GM23338 (cell line): ENCODE measurements at regions not wholly inside any gene's neighbourhood (a gene's known extent, or its start where the extent isn't known, plus 50 kb on each side); places are given as distances from the start of the nearest gene placed in this dataset.

Source experiments
- ATAC-seq: fragments of 200-7000 bp; cut with Tn5 transposase; 3 replicates; pipeline ENCODE4 v1.9.1; 2020
- DNase-seq: peaks from one replicate; pipeline ENCODE4 v3.0.0-alpha.2; 2015; ENCODE audit warnings: low spot score
- H2AFZ ChIP-seq: fragments of 200-600 bp; sonication (generic); 2 replicates; pipeline ENCODE4 v1.8.0; 2016; ENCODE audit warnings: antibody characterized with exemption, mild to moderate bottlenecking, moderate library complexity
- H3F3A ChIP-seq: fragments of 200-600 bp; sonication (generic); replicated peaks from 2 replicates; pipeline ENCODE4 v1.8.0; 2017; ENCODE audit warnings: antibody characterized with exemption, mixed run types, low read depth
- H3K27ac ChIP-seq: fragments of 200-600 bp; sonication (generic); 2 replicates; pipeline ENCODE4 v1.6.1; 2016; ENCODE audit warnings: low read depth
- H3K27me3 ChIP-seq: fragments of 200-600 bp; sonication (generic); 2 replicates; pipeline ENCODE4 v1.8.0; 2016; ENCODE audit warnings: mild to moderate bottlenecking, mixed run types, moderate library complexity; ENCODE audit not compliant: insufficient read depth
- H3K36me3 ChIP-seq: fragments of 200-600 bp; sonication (generic); 2 replicates; pipeline ENCODE4 v1.8.0; 2016; ENCODE audit warnings: mild to moderate bottlenecking; ENCODE audit not compliant: insufficient read depth
- H3K4me1 ChIP-seq: fragments of 200-600 bp; sonication (generic); 2 replicates; pipeline ENCODE4 v1.8.0; 2016; ENCODE audit warnings: mild to moderate bottlenecking, moderate library complexity; ENCODE audit not compliant: insufficient read depth
- H3K4me2 ChIP-seq: fragments of 200-600 bp; sonication (generic); 2 replicates; pipeline ENCODE4 v1.7.1; 2017; ENCODE audit warnings: mixed run types
- H3K4me3 ChIP-seq: fragments of 200-600 bp; sonication (generic); 2 replicates; pipeline ENCODE4 v1.6.1; 2016; ENCODE audit warnings: mixed run types
- H3K79me2 ChIP-seq: fragments of 200-600 bp; sonication (generic); replicated peaks from 2 replicates; pipeline ENCODE4 v1.8.0; 2017; ENCODE audit warnings: mild to moderate bottlenecking; ENCODE audit not compliant: insufficient read depth
- H3K9me2 ChIP-seq: fragments of 200-600 bp; sonication (generic); 2 replicates; pipeline ENCODE4 v1.8.0; 2017; ENCODE audit not compliant: insufficient read depth
- H4K20me1 ChIP-seq: fragments of 200-600 bp; sonication (generic); replicated peaks from 2 replicates; pipeline ENCODE4 v1.8.0; 2017; ENCODE audit warnings: mild to moderate bottlenecking; ENCODE audit not compliant: insufficient read depth
- H3K27ac Mint-ChIP-seq: 2 replicates; pipeline ENCODE4 v1.8.0; 2020; ENCODE audit warnings: inconsistent platforms, mild to moderate bottlenecking, moderate library complexity, mixed read lengths
- H3K27me3 Mint-ChIP-seq: 3 replicates; pipeline ENCODE4 v1.8.0; 2022; ENCODE audit warnings: low read depth, mild to moderate bottlenecking, moderate library complexity, mixed read lengths, inconsistent platforms; ENCODE audit not compliant: insufficient read depth, poor library complexity
- H3K36me3 Mint-ChIP-seq: 3 replicates; pipeline ENCODE4 v1.8.0; 2021; ENCODE audit warnings: low read depth, mild to moderate bottlenecking, inconsistent platforms, moderate library complexity, mixed read lengths
- H3K4me1 Mint-ChIP-seq: 3 replicates; pipeline ENCODE4 v1.8.0; 2020; ENCODE audit warnings: mild to moderate bottlenecking, inconsistent platforms, mixed read lengths
- H3K4me3 Mint-ChIP-seq: 3 replicates; pipeline ENCODE4 v1.8.0; 2021; ENCODE audit warnings: moderate library complexity, mild to moderate bottlenecking, inconsistent platforms, mixed read lengths
- H3K9me3 Mint-ChIP-seq: 3 replicates; pipeline ENCODE4 v1.8.0; 2020; ENCODE audit warnings: moderate library complexity, mild to moderate bottlenecking, inconsistent platforms, mixed read lengths
- CREB1 ChIP-seq: fragments of 250-450 bp; sonication (Bioruptor Pico); IDR thresholded peaks from 2 replicates; pipeline ENCODE4 v1.5.0; 2020; ENCODE audit warnings: low read depth, mild to moderate bottlenecking, moderate library complexity
- CTCF ChIP-seq, 2 experiments: fragments of 200-600 bp in 1 of 2; sonication (generic) in 1 of 2; conservative IDR thresholded peaks; 2 replicates each; pipeline versions ENCODE4 v1.5.1 to v1.6.1; 2016 to 2017; ENCODE audit warnings: antibody characterized with exemption in 2 of 2, low read depth in 2 of 2, mild to moderate bottlenecking in 2 of 2, moderate library complexity in 1 of 2
- EZH2 ChIP-seq: fragments of 200-600 bp; sonication (generic); IDR thresholded peaks from one replicate; pipeline ENCODE4 v1.8.0; 2017; ENCODE audit warnings: antibody characterized with exemption, mild to moderate bottlenecking, low read depth; ENCODE audit not compliant: unreplicated experiment
- EZH2phosphoT487 ChIP-seq: fragments of 200-600 bp; sonication (generic); IDR thresholded peaks from one replicate; pipeline ENCODE4 v1.8.1; 2018; ENCODE audit warnings: antibody characterized with exemption; ENCODE audit not compliant: unreplicated experiment
- POLR2AphosphoS5 ChIP-seq: IDR thresholded peaks from 2 replicates; pipeline ENCODE4 v1.6.1; 2016; ENCODE audit warnings: antibody characterized with exemption, low read depth
- STAT1 ChIP-seq: IDR thresholded peaks from one replicate; pipeline ENCODE4 v1.6.1; 2016; ENCODE audit warnings: antibody characterized with exemption; ENCODE audit not compliant: unreplicated experiment
- ZNF114 ChIP-seq: fragments of 250-450 bp; sonication (Bioruptor Pico); IDR thresholded peaks from 2 replicates; pipeline ENCODE4 v1.5.0; 2020; ENCODE audit warnings: mild to moderate bottlenecking, moderate library complexity
- ZNF331 ChIP-seq: fragments of 250-450 bp; sonication (Bioruptor Pico); IDR thresholded peaks from 2 replicates; pipeline ENCODE4 v1.5.0; 2020; ENCODE audit warnings: low read depth, mild to moderate bottlenecking, moderate library complexity
- TF ChIP-seq, protein P1 (sequence below): fragments of 250-450 bp; sonication (Bioruptor Pico); IDR thresholded peaks from 2 replicates; pipeline ENCODE4 v1.5.0; 2020; ENCODE audit warnings: mild to moderate bottlenecking, moderate library complexity
- TF ChIP-seq, protein P2 (sequence below): IDR thresholded peaks from 2 replicates; pipeline ENCODE4 v1.6.1; 2016; ENCODE audit warnings: antibody characterized with exemption

GRCh38 chr1:59033761-59034160 lies 249.9 kb upstream of the JUN start:
- Histone ChIP-seq H3K4me2 (no peak overlapping the region), H3K4me1 (no peaks in the 10 kb centered on the region), H3K9me2 (peaks cover 9% of the 10 kb centered on the region; the same call in 1 of the 2 replicates), H3K4me3 (no peak overlapping the region), H3K27me3 (no peaks in the 10 kb centered on the region), H3K79me2 (no peaks in the 10 kb centered on the region), H3K27ac (no peak overlapping the region), H3F3A (no peaks in the 10 kb centered on the region), H2AFZ (no peak overlapping the region), H4K20me1 (no peaks in the 10 kb centered on the region), H3K36me3 (no peaks in the 10 kb centered on the region)
- ATAC-seq (no peak), DNase-seq (no peak)
- H3K9me3 Mint-ChIP-seq = no peaks in the 10 kb centered on the region; the same call in 2 of the 3 replicates
- H3K36me3 Mint-ChIP-seq = peaks cover 2% of the 10 kb centered on the region; the same call in 1 of the 3 replicates
- no peak overlapping the region for H3K4me3 Mint-ChIP-seq
- no peaks in the 10 kb centered on the region for H3K4me1 Mint-ChIP-seq
- H3K27ac Mint-ChIP-seq = no peak overlapping the region
- no peaks in the 10 kb centered on the region for H3K27me3 Mint-ChIP-seq
- TF ChIP-seq ZNF114 (CRISPR knock-in tag) = no peak

- Histone ChIP-seq H3K9me2 (peaks cover 16% of the 10 kb centered on the region; the same call in 1 of the 2 replicates), H3K36me3 (no peaks in the 10 kb centered on the region), H3K4me1 (no peaks in the 10 kb centered on the region), H3K79me2 (no peaks in the 10 kb centered on the region), H3K4me2 (no peak overlapping the region), H3F3A (no peaks in the 10 kb centered on the region), H3K27ac (no peak overlapping the region), H2AFZ (0 out of 2 replicates have a peak overlapping the region, but pooled peaks have one; percentile 32), H4K20me1 (no peaks in the 10 kb centered on the region), H3K4me3 (no peak overlapping the region), H3K27me3 (no peaks in the 10 kb centered on the region)
- no peak for ATAC-seq
- Mint-ChIP-seq H3K4me1 (no peaks in the 10 kb centered on the region), H3K9me3 (no peaks in the 10 kb centered on the region; the same call in 2 of the 3 replicates), H3K27me3 (no peaks in the 10 kb centered on the region), H3K4me3 (no peak overlapping the region), H3K27ac (no peak overlapping the region), H3K36me3 (peaks cover 2% of the 10 kb centered on the region; the same call in 1 of the 3 replicates)
- DNase-seq = no peak
- TF ChIP-seq STAT1 = no peak
- no peak for TF ChIP-seq EZH2
- TF ChIP-seq POLR2AphosphoS5 = no peak
- TF ChIP-seq, protein P1, sequence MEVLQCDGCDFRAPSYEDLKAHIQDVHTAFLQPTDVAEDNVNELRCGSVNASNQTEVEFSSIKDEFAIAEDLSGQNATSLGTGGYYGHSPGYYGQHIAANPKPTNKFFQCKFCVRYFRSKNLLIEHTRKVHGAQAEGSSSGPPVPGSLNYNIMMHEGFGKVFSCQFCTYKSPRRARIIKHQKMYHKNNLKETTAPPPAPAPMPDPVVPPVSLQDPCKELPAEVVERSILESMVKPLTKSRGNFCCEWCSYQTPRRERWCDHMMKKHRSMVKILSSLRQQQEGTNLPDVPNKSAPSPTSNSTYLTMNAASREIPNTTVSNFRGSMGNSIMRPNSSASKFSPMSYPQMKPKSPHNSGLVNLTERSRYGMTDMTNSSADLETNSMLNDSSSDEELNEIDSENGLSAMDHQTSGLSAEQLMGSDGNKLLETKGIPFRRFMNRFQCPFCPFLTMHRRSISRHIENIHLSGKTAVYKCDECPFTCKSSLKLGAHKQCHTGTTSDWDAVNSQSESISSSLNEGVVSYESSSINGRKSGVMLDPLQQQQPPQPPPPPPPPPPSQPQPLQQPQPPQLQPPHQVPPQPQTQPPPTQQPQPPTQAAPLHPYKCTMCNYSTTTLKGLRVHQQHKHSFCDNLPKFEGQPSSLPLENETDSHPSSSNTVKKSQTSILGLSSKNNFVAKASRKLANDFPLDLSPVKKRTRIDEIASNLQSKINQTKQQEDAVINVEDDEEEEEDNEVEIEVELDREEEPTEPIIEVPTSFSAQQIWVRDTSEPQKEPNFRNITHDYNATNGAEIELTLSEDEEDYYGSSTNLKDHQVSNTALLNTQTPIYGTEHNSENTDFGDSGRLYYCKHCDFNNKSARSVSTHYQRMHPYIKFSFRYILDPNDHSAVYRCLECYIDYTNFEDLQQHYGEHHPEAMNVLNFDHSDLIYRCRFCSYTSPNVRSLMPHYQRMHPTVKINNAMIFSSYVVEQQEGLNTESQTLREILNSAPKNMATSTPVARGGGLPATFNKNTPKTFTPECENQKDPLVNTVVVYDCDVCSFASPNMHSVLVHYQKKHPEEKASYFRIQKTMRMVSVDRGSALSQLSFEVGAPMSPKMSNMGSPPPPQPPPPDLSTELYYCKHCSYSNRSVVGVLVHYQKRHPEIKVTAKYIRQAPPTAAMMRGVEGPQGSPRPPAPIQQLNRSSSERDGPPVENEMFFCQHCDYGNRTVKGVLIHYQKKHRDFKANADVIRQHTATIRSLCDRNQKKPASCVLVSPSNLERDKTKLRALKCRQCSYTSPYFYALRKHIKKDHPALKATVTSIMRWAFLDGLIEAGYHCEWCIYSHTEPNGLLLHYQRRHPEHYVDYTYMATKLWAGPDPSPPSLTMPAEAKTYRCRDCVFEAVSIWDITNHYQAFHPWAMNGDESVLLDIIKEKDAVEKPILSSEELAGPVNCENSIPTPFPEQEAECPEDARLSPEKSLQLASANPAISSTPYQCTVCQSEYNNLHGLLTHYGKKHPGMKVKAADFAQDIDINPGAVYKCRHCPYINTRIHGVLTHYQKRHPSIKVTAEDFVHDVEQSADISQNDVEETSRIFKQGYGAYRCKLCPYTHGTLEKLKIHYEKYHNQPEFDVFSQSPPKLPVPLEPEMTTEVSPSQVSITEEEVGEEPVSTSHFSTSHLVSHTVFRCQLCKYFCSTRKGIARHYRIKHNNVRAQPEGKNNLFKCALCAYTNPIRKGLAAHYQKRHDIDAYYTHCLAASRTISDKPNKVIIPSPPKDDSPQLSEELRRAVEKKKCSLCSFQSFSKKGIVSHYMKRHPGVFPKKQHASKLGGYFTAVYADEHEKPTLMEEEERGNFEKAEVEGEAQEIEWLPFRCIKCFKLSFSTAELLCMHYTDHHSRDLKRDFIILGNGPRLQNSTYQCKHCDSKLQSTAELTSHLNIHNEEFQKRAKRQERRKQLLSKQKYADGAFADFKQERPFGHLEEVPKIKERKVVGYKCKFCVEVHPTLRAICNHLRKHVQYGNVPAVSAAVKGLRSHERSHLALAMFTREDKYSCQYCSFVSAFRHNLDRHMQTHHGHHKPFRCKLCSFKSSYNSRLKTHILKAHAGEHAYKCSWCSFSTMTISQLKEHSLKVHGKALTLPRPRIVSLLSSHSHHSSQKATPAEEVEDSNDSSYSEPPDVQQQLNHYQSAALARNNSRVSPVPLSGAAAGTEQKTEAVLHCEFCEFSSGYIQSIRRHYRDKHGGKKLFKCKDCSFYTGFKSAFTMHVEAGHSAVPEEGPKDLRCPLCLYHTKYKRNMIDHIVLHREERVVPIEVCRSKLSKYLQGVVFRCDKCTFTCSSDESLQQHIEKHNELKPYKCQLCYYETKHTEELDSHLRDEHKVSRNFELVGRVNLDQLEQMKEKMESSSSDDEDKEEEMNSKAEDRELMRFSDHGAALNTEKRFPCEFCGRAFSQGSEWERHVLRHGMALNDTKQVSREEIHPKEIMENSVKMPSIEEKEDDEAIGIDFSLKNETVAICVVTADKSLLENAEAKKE (CRISPR knock-in tag) = no peak
- TF ChIP-seq CTCF (conservative IDR thresholded peaks at IDR 0.05; ENCODE audit: low read depth in 2 of 2) = no peak
- TF ChIP-seq ZNF331 (CRISPR knock-in tag) = no peak
- TF ChIP-seq CREB1 = no peak
- TF ChIP-seq EZH2phosphoT487 = no peak
- TF ChIP-seq, protein P2, sequence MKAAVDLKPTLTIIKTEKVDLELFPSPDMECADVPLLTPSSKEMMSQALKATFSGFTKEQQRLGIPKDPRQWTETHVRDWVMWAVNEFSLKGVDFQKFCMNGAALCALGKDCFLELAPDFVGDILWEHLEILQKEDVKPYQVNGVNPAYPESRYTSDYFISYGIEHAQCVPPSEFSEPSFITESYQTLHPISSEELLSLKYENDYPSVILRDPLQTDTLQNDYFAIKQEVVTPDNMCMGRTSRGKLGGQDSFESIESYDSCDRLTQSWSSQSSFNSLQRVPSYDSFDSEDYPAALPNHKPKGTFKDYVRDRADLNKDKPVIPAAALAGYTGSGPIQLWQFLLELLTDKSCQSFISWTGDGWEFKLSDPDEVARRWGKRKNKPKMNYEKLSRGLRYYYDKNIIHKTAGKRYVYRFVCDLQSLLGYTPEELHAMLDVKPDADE = no peak
Observed at GRCh38 chr1:59034925-59035324, 251.1 kb upstream of the JUN start.
